Glutamatergic neuron (in vitro differentiated cells): ENCODE measurements at regions not wholly inside any gene's neighbourhood (a gene's known extent, or its start where the extent isn't known, plus 50 kb on each side); places are given as distances from the start of the nearest gene placed in this dataset.
A peak's percentile ranks its signal among the peaks of the same experiment; 100 is the strongest.

Source experiments
- DNase-seq: peaks from one replicate; pipeline ENCODE4 v3.0.0; 2022
- H3K27ac Mint-ChIP-seq: one replicate; pipeline ENCODE4 v1.8.0; 2020; ENCODE audit warnings: mild to moderate bottlenecking, mixed read lengths, inconsistent platforms; ENCODE audit not compliant: unreplicated experiment
- H3K27me3 Mint-ChIP-seq: one replicate; pipeline ENCODE4 v1.8.0; 2020; ENCODE audit warnings: mild to moderate bottlenecking, moderate library complexity, mixed read lengths, inconsistent platforms; ENCODE audit not compliant: unreplicated experiment
- H3K36me3 Mint-ChIP-seq: one replicate; pipeline ENCODE4 v1.8.0; 2020; ENCODE audit warnings: mild to moderate bottlenecking, mixed read lengths, inconsistent platforms; ENCODE audit not compliant: unreplicated experiment
- H3K4me1 Mint-ChIP-seq: one replicate; pipeline ENCODE4 v1.8.0; 2020; ENCODE audit warnings: mild to moderate bottlenecking, low read depth, mixed read lengths, inconsistent platforms; ENCODE audit not compliant: unreplicated experiment
- H3K4me3 Mint-ChIP-seq: one replicate; pipeline ENCODE4 v1.8.0; 2020; ENCODE audit warnings: mild to moderate bottlenecking, mixed read lengths, inconsistent platforms; ENCODE audit not compliant: unreplicated experiment
- H3K9me3 Mint-ChIP-seq: one replicate; pipeline ENCODE4 v1.8.0; 2020; ENCODE audit warnings: mild to moderate bottlenecking, moderate library complexity, mixed read lengths, inconsistent platforms; ENCODE audit not compliant: unreplicated experiment
- CTCF ChIP-seq: fragments of 200-600 bp; sonication (generic); IDR thresholded peaks from one replicate; pipeline ENCODE4 v1.5.0; 2021; ENCODE audit not compliant: partially characterized antibody, unreplicated experiment

- DNase-seq: peak; percentile 49
- Mint-ChIP-seq H3K4me1 (peaks cover 4% of the 10 kb centered on the region), H3K27ac (no peak overlapping the region), H3K4me3 (no peak overlapping the region), H3K9me3 (no peaks in the 10 kb centered on the region), H3K36me3 (no peaks in the 10 kb centered on the region), H3K27me3 (no peaks in the 10 kb centered on the region)
- TF ChIP-seq CTCF: peak; percentile 57
Observed at GRCh38 chr17:77266891-77267341, 126.1 kb downstream of the SEC14L1 start.

GRCh38 chr17:77269696-77270681, 129.2 kb downstream of the SEC14L1 start:
- H3K4me1 Mint-ChIP-seq: peaks cover 2% of the 10 kb centered on the region
- H3K4me3 Mint-ChIP-seq: no peak overlapping the region
- H3K36me3 Mint-ChIP-seq: no peaks in the 10 kb centered on the region
- TF ChIP-seq CTCF: no peak
- no peak overlapping the region for H3K27ac Mint-ChIP-seq
- H3K27me3 Mint-ChIP-seq: peaks cover 1% of the 10 kb centered on the region
- no peak for DNase-seq
- no peaks in the 10 kb centered on the region for H3K9me3 Mint-ChIP-seq

- H3K4me3 Mint-ChIP-seq: no peak overlapping the region
- TF ChIP-seq CTCF: no peak
- H3K4me1 Mint-ChIP-seq: peaks cover 2% of the 10 kb centered on the region
- H3K36me3 Mint-ChIP-seq: no peaks in the 10 kb centered on the region
- H3K27ac Mint-ChIP-seq: no peak overlapping the region
- peaks cover 8% of the 10 kb centered on the region for H3K27me3 Mint-ChIP-seq
- no peak for DNase-seq
- H3K9me3 Mint-ChIP-seq: no peaks in the 10 kb centered on the region
Observed at GRCh38 chr17:77271411-77271810, 130.6 kb downstream of the SEC14L1 start.

- Mint-ChIP-seq H3K36me3 (no peaks in the 10 kb centered on the region), H3K4me3 (no peak overlapping the region), H3K27ac (no peak overlapping the region), H3K4me1 (peaks cover 2% of the 10 kb centered on the region), H3K27me3 (peaks cover 8% of the 10 kb centered on the region), H3K9me3 (no peaks in the 10 kb centered on the region)
- DNase-seq: no peak
- no peak for TF ChIP-seq CTCF
Observed at GRCh38 chr17:77273397-77274085, 132.8 kb downstream of the SEC14L1 start.
